GM12873 (cell line): ENCODE measurements at regions not wholly inside any gene's neighbourhood (a gene's known extent, or its start where the extent isn't known, plus 50 kb on each side); places are given as distances from the start of the nearest gene placed in this dataset.

Source experiments
- CTCF ChIP-seq: IDR thresholded peaks from 2 replicates; pipeline ENCODE4 v1.5.1; 2012; ENCODE audit warnings: low read depth, mild to moderate bottlenecking, moderate library complexity, low read length, control low read depth; ENCODE audit not compliant: insufficient read depth; ENCODE audit errors: missing control alignments

GRCh38 chrX:122245175-122245574, 938.9 kb upstream of the GRIA3 start:
- TF ChIP-seq CTCF, result no peak

- TF ChIP-seq CTCF, result no peak
These were observed 938.1 kb upstream of the GRIA3 start for GRCh38 chrX:122245943-122246342.

GRCh38 chrX:122246937-122247336, 937.1 kb upstream of the GRIA3 start:
- TF ChIP-seq CTCF, result no peak

- TF ChIP-seq CTCF, result no peak
These were observed 935.4 kb upstream of the GRIA3 start for GRCh38 chrX:122248681-122249080.

- TF ChIP-seq CTCF, result no peak
These were observed 931.6 kb upstream of the GRIA3 start for GRCh38 chrX:122252454-122252853.

- no peak for TF ChIP-seq CTCF
These were observed 915.7 kb upstream of the GRIA3 start for GRCh38 chrX:122268353-122268752.

- TF ChIP-seq CTCF, result no peak
These were observed 914.8 kb upstream of the GRIA3 start for GRCh38 chrX:122269243-122269781.
